ENCODE measurements at regions not wholly inside any gene's neighbourhood (a gene's known extent, or its start where the extent isn't known, plus 50 kb on each side); places are given as distances from the start of the nearest gene placed in this dataset.

GRCh38 chr13:105116966-105117365 is 1418.5 kb downstream of the EFNB2 start:
- TF ChIP-seq ZNF692 (tag by site-specific recombination; IDR thresholded peaks at IDR 0.05) (no peak), ZNF639 (tag by site-specific recombination; IDR thresholded peaks at IDR 0.05) (no peak), ZNF610 (tag by site-specific recombination; IDR thresholded peaks at IDR 0.05; ENCODE audit: borderline replicate concordance) (no peak), ZNF274 (IDR thresholded peaks at IDR 0.05; ENCODE audit: low read length) (no peak), ZNF274 (tag by site-specific recombination; IDR thresholded peaks at IDR 0.05; ENCODE audit: borderline replicate concordance) (no peak), ZBTB21 (tag by site-specific recombination; IDR thresholded peaks at IDR 0.05) (no peak), ZNF184 (tag by site-specific recombination; IDR thresholded peaks at IDR 0.05) (no peak), ZNF768 (tag by site-specific recombination; IDR thresholded peaks at IDR 0.05) (no peak)
- TF ChIP-seq, protein P1, sequence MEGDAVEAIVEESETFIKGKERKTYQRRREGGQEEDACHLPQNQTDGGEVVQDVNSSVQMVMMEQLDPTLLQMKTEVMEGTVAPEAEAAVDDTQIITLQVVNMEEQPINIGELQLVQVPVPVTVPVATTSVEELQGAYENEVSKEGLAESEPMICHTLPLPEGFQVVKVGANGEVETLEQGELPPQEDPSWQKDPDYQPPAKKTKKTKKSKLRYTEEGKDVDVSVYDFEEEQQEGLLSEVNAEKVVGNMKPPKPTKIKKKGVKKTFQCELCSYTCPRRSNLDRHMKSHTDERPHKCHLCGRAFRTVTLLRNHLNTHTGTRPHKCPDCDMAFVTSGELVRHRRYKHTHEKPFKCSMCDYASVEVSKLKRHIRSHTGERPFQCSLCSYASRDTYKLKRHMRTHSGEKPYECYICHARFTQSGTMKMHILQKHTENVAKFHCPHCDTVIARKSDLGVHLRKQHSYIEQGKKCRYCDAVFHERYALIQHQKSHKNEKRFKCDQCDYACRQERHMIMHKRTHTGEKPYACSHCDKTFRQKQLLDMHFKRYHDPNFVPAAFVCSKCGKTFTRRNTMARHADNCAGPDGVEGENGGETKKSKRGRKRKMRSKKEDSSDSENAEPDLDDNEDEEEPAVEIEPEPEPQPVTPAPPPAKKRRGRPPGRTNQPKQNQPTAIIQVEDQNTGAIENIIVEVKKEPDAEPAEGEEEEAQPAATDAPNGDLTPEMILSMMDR (tag by site-specific recombination; IDR thresholded peaks at IDR 0.05) = no peak
- TF ChIP-seq, protein P2, sequence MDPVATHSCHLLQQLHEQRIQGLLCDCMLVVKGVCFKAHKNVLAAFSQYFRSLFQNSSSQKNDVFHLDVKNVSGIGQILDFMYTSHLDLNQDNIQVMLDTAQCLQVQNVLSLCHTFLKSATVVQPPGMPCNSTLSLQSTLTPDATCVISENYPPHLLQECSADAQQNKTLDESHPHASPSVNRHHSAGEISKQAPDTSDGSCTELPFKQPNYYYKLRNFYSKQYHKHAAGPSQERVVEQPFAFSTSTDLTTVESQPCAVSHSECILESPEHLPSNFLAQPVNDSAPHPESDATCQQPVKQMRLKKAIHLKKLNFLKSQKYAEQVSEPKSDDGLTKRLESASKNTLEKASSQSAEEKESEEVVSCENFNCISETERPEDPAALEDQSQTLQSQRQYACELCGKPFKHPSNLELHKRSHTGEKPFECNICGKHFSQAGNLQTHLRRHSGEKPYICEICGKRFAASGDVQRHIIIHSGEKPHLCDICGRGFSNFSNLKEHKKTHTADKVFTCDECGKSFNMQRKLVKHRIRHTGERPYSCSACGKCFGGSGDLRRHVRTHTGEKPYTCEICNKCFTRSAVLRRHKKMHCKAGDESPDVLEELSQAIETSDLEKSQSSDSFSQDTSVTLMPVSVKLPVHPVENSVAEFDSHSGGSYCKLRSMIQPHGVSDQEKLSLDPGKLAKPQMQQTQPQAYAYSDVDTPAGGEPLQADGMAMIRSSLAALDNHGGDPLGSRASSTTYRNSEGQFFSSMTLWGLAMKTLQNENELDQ (tag by site-specific recombination; IDR thresholded peaks at IDR 0.05; ENCODE audit: low read depth) = no peak
